Smooth muscle cell (in vitro differentiated cells): ENCODE measurements at regions not wholly inside any gene's neighbourhood (a gene's known extent, or its start where the extent isn't known, plus 50 kb on each side); places are given as distances from the start of the nearest gene placed in this dataset.
A peak's percentile ranks its signal among the peaks of the same experiment; 100 is the strongest.

ENCODE experiments used
- DNase-seq: peaks from one replicate; lab custom pipeline; 2025; ENCODE audit not compliant: unreplicated experiment; lab: John Stamatoyannopoulos, UW
- H2AFZ ChIP-seq: fragments of 200-600 bp; sonication (generic); 2 replicates; pipeline ENCODE4 v1.6.0; 2016; ENCODE audit warnings: antibody characterized with exemption, low read depth, mild to moderate bottlenecking
- H3F3A ChIP-seq: fragments of 200-600 bp; sonication (generic); 2 replicates; pipeline ENCODE4 v1.6.0; 2017; ENCODE audit warnings: antibody characterized with exemption, low read depth
- H3K27ac ChIP-seq: fragments of 200-600 bp; sonication (generic); 2 replicates; pipeline ENCODE4 v1.5.1; 2016; ENCODE audit warnings: low read depth, mild to moderate bottlenecking
- H3K27me3 ChIP-seq: fragments of 200-600 bp; sonication (generic); 2 replicates; pipeline ENCODE4 v1.6.1; 2016; ENCODE audit warnings: low read depth, mild to moderate bottlenecking
- H3K36me3 ChIP-seq: fragments of 200-600 bp; sonication (generic); 2 replicates; pipeline ENCODE4 v1.5.1; 2016; ENCODE audit warnings: low read depth
- H3K4me1 ChIP-seq: fragments of 200-600 bp; sonication (generic); 2 replicates; pipeline ENCODE4 v1.5.1; 2016; ENCODE audit warnings: low read depth
- H3K4me2 ChIP-seq: fragments of 200-600 bp; sonication (generic); 2 replicates; pipeline ENCODE4 v1.6.0; 2016; ENCODE audit warnings: mild to moderate bottlenecking
- H3K4me3 ChIP-seq: fragments of 200-600 bp; sonication (generic); 2 replicates; pipeline ENCODE4 v1.5.1; 2016; ENCODE audit warnings: mild to moderate bottlenecking
- H3K79me2 ChIP-seq: fragments of 200-600 bp; sonication (generic); 2 replicates; pipeline ENCODE4 v1.6.0; 2016; ENCODE audit warnings: low read depth, mild to moderate bottlenecking
- H3K9ac ChIP-seq: fragments of 200-600 bp; sonication (generic); 2 replicates; pipeline ENCODE4 v1.6.0; 2016; ENCODE audit warnings: low read depth
- H3K9me3 ChIP-seq: fragments of 200-600 bp; sonication (generic); replicated peaks from 2 replicates; pipeline ENCODE4 v1.5.1; 2016; ENCODE audit warnings: low read depth
- H4K20me1 ChIP-seq: fragments of 200-600 bp; sonication (generic); 2 replicates; pipeline ENCODE4 v1.6.0; 2016; ENCODE audit warnings: low read depth
- CTCF ChIP-seq: fragments of 200-600 bp; sonication (generic); IDR thresholded peaks from 2 replicates; pipeline ENCODE4 v1.5.1; 2017; ENCODE audit warnings: borderline replicate concordance, mild to moderate bottlenecking, antibody characterized with exemption; ENCODE audit not compliant: insufficient read depth, poor library complexity, severe bottlenecking
- WGBS: methylation state at CpG from one replicate; pipeline ENCODE4 v1.1.7; 2016; ENCODE audit warnings: low lambda C conversion rate; 5-methylcytosine and 5-hydroxymethylcytosine counted together

- TF ChIP-seq CTCF = no peak
- no peaks in the 10 kb centered on the region for H3K36me3 ChIP-seq
- H3K9ac ChIP-seq = no peak overlapping the region
- H3K27ac ChIP-seq = no peak overlapping the region
- no peak overlapping the region for H2AFZ ChIP-seq
- no peaks in the 10 kb centered on the region for H3F3A ChIP-seq
- H3K79me2 ChIP-seq = no peaks in the 10 kb centered on the region
- no peak overlapping the region for H3K4me2 ChIP-seq
- H3K4me1 ChIP-seq = no peaks in the 10 kb centered on the region
- H3K9me3 ChIP-seq = no peaks in the 10 kb centered on the region
- H4K20me1 ChIP-seq = no peaks in the 10 kb centered on the region
- WGBS = 95% methylated on average over 1 of the region's 1 CpG
- DNase-seq = no peak
- no peaks in the 10 kb centered on the region for H3K27me3 ChIP-seq
- H3K4me3 ChIP-seq = no peak overlapping the region
These were observed 600.8 kb upstream of the CDH2 start for GRCh38 chr18:28777756-28778155.

DNA sequence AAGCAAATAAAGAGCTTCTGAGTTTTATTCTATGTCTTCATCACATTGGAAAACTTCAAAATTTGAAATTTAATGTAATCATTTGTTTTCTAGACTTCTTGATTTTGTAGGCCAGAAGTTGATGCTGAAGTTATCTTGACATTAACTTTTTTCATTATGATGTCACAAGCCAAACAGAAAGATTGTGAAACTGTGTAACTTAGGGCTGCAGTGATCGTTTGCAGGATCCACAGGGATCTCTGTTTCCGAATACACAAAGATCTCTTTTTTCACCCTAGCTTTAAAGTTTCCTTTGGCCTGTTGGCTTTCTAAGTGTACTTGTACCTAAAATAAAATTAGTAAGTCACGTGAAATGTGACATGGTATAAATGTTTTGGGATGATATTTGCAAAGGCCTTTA is 594.9 kb upstream of the CDH2 start:
- H3K4me2 ChIP-seq = no peak overlapping the region

GRCh38 chr18:28768791-28769768 is 592.1 kb upstream of the CDH2 start:
- Histone ChIP-seq H3K9ac (no peak overlapping the region), H3K9me3 (no peaks in the 10 kb centered on the region), H3K79me2 (no peaks in the 10 kb centered on the region), H3K27me3 (no peaks in the 10 kb centered on the region), H4K20me1 (no peaks in the 10 kb centered on the region), H3K27ac (no peak overlapping the region), H2AFZ (no peak overlapping the region), H3F3A (no peaks in the 10 kb centered on the region), H3K4me3 (no peak overlapping the region), H3K36me3 (no peaks in the 10 kb centered on the region), H3K4me2 (no peak overlapping the region), H3K4me1 (peaks cover 4% of the 10 kb centered on the region)
- DNase-seq = no peak
- no peak for TF ChIP-seq CTCF
- WGBS = 73% methylated on average over 8 of the region's 8 CpGs

More for the DNA sequence above, 594.9 kb upstream of the CDH2 start:
- H3K4me1 ChIP-seq = peaks cover 4% of the 10 kb centered on the region
- 57% methylated on average over 3 of the region's 3 CpGs for WGBS
- H3K9ac ChIP-seq = no peak overlapping the region
- no peaks in the 10 kb centered on the region for H3K27me3 ChIP-seq
- no peaks in the 10 kb centered on the region for H4K20me1 ChIP-seq
- no peaks in the 10 kb centered on the region for H3K9me3 ChIP-seq
- no peaks in the 10 kb centered on the region for H3K79me2 ChIP-seq
- H3K36me3 ChIP-seq = no peaks in the 10 kb centered on the region
- H2AFZ ChIP-seq = peak overlapping the region; percentile 50
- TF ChIP-seq CTCF = no peak
- H3F3A ChIP-seq = no peaks in the 10 kb centered on the region
- DNase-seq = no peak
- no peak overlapping the region for H3K4me3 ChIP-seq
- H3K27ac ChIP-seq = no peak overlapping the region
